ENCODE measurements at regions not wholly inside any gene's neighbourhood (a gene's known extent, or its start where the extent isn't known, plus 50 kb on each side); places are given as distances from the start of the nearest gene placed in this dataset.

DNA sequence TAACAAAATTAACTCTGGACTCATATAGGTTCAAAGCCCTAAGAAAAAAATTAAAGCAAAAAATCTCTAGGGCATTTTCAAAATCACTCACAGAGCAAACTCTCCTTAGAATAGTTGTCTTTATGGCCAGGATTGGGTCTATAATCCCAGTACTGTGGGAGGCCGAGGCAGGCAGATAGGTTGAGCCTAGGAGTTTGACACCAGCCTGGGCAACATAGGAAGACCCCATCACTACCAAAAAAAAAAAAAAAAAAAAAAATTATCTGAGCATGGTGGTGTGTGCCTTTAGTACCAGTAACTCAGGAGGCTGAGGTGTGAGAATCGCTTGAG is 378.1 kb upstream of the TGFBR2 start:
- no peak overlapping the region for H3K27ac ChIP-seq
- intact Hi-C loops (cut with DNase I), result no loop called here
- WGBS, 3 donors, result 96 to 99% (median 98%) methylated on average over 2 of the region's 2 CpGs

DNA sequence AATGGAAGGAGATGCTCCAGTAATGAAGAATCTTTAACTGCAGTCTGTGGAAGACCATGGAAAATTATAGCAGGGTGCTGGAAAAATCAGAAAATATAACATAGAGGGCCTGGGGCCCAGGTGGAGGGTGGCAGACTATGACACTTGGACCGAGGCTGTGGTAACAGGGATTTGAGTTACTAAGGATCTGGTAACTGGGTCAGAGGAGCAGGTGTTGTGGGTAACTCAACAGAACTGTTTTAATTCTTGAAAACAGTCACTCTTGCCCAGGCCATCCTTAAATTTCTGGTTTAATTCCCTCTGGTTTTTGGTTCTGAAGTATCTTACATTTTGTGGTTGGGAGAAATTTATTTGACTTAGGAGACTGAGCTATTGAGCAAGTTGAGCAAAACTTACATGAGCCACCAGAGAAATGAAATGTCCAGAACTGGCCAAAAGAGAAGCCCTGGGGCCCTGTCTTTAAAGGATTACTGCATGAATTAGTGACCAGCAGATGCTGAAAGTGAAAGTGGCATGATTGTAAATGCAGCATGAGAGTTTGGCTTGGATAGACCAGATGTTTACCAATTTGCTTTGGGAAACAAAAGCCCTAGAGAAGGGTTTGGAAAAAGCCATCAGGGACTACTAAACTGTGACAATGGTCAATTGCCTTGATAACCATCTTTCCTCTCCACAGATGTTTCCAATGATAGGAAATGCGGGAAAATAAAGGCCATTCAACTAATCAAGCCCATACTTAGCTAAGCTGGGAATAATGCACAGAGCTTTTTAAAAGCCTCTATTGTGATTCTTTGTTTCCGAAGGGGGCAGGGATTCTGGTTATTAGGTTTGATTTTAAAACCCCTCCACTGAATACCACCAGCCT is 374.9 kb upstream of the TGFBR2 start:
- H3K27ac ChIP-seq, result no peak overlapping the region
- H3K9me3 ChIP-seq, result no peaks in the 10 kb centered on the region
- WGBS, 3 donors, result 83 to 97% (median 93%) methylated on average over 3 of the region's 3 CpGs
- no peaks in the 10 kb centered on the region for H3K4me1 ChIP-seq (ENCODE audit: insufficient read depth)
- H3K4me3 ChIP-seq, result no peak overlapping the region
- intact Hi-C loops (cut with DNase I), result no loop called here
- H3K27me3 ChIP-seq, result no peaks in the 10 kb centered on the region
- TF ChIP-seq EP300 (IDR thresholded peaks at IDR 0.05) (no peak), POLR2A (IDR thresholded peaks at IDR 0.05) (no peak)
- TF ChIP-seq, protein P1, sequence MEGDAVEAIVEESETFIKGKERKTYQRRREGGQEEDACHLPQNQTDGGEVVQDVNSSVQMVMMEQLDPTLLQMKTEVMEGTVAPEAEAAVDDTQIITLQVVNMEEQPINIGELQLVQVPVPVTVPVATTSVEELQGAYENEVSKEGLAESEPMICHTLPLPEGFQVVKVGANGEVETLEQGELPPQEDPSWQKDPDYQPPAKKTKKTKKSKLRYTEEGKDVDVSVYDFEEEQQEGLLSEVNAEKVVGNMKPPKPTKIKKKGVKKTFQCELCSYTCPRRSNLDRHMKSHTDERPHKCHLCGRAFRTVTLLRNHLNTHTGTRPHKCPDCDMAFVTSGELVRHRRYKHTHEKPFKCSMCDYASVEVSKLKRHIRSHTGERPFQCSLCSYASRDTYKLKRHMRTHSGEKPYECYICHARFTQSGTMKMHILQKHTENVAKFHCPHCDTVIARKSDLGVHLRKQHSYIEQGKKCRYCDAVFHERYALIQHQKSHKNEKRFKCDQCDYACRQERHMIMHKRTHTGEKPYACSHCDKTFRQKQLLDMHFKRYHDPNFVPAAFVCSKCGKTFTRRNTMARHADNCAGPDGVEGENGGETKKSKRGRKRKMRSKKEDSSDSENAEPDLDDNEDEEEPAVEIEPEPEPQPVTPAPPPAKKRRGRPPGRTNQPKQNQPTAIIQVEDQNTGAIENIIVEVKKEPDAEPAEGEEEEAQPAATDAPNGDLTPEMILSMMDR (IDR thresholded peaks at IDR 0.05), result no peak
- H3K36me3 ChIP-seq, result no peaks in the 10 kb centered on the region
- DNase-seq, result no peak

More for the DNA sequence above, 378.1 kb upstream of the TGFBR2 start:
- Histone ChIP-seq H3K27me3 (no peaks in the 10 kb centered on the region), H3K9me3 (no peaks in the 10 kb centered on the region), H3K4me1 (ENCODE audit: insufficient read depth) (no peaks in the 10 kb centered on the region), H3K36me3 (no peaks in the 10 kb centered on the region), H3K4me3 (no peak overlapping the region)
- TF ChIP-seq POLR2A (IDR thresholded peaks at IDR 0.05) (no peak), EP300 (IDR thresholded peaks at IDR 0.05) (no peak)
- TF ChIP-seq, protein P1 (IDR thresholded peaks at IDR 0.05), result no peak
- no peak for DNase-seq

DNA sequence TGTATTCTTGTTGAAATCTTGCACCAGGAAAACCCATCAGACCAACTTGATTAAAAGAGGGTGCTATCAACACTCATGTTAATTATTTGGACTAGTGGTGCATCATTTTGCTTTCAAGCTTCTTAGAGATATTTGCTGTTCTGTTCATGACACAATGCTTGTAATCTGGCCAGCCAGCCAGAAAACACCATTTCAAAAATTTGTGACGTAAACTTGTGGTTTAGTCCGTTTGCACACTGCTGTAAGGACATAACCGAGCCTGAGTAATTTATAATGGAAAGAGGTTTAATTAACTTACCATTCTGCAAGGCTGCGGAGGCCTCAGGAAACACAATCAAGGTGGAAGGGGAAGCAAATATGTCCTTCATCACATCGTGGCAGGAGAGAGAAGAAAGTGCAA is 374.3 kb upstream of the TGFBR2 start:
- H3K4me3 ChIP-seq, result no peak overlapping the region
- no peaks in the 10 kb centered on the region for H3K36me3 ChIP-seq
- no peaks in the 10 kb centered on the region for H3K9me3 ChIP-seq
- H3K4me1 ChIP-seq (ENCODE audit: insufficient read depth), result no peaks in the 10 kb centered on the region
- H3K27me3 ChIP-seq, result no peaks in the 10 kb centered on the region
- WGBS, 3 donors, result 81 to 87% (median 83%) methylated on average over 5 of the region's 5 CpGs
- no peak overlapping the region for H3K27ac ChIP-seq
- intact Hi-C loops (cut with DNase I), result no loop called here
- TF ChIP-seq POLR2A (IDR thresholded peaks at IDR 0.05), result no peak
- no peak for TF ChIP-seq EP300 (IDR thresholded peaks at IDR 0.05)
- TF ChIP-seq, protein P1 (IDR thresholded peaks at IDR 0.05), result no peak
- no peak for DNase-seq

DNA sequence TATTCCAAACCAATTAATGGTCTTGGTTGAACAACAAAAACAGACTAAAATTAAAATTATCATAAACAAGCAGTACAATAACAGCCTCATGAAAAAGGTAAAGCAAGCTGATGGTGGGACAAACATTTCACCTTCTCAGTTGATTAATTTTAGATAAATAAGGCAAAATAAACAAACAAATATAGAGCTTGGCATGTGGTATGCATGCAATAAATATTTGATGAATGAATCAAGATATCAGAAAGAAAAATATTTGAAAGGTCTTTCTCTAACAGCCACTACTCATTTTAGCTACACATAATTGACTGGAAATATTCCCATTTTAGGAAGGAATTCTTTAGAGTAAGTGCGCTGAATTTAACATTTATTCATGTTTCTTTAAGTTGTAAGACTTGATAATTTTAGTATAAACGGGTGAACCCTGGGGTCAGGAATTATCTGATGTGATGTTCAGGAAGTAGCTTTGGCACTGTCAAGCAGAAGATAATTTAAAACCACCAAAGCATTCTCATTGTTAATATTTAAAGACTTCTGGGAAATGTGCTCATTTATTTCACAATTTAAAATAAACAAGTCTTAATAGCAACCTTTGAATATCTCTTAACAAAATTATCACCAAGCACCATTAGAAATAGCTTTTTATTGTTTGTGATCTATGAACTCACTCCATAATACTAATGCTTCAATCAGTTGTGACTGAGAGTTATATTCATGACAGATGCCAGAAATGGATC is 372.3 kb upstream of the TGFBR2 start:
- Histone ChIP-seq H3K27me3 (no peaks in the 10 kb centered on the region), H3K4me3 (no peak overlapping the region), H3K4me1 (ENCODE audit: insufficient read depth) (no peaks in the 10 kb centered on the region), H3K27ac (no peak overlapping the region), H3K9me3 (no peaks in the 10 kb centered on the region), H3K36me3 (no peaks in the 10 kb centered on the region)
- WGBS, 3 donors, result 46 to 53% (median 48%) methylated on average over 2 of the region's 2 CpGs
- no peak for DNase-seq
- TF ChIP-seq EP300 (IDR thresholded peaks at IDR 0.05), result no peak
- TF ChIP-seq POLR2A (IDR thresholded peaks at IDR 0.05), result no peak
- TF ChIP-seq, protein P1 (IDR thresholded peaks at IDR 0.05), result no peak
- intact Hi-C loops (cut with DNase I), result no loop called here
